ENCODE measurements at regions not wholly inside any gene's neighbourhood (a gene's known extent, or its start where the extent isn't known, plus 50 kb on each side); places are given as distances from the start of the nearest gene placed in this dataset.

GRCh38 chr10:78184851-78185692, 151.4 kb downstream of the RPS24 start:
- TF ChIP-seq POLR2AphosphoS5 (IDR thresholded peaks at IDR 0.05; ENCODE audit: low read depth, low read length) (no peak), FOXP2 (optimal IDR thresholded peaks at IDR 0.05; ENCODE audit: borderline replicate concordance, extremely low read depth, extremely low read length, insufficient read depth) (no peak), TAF1 (IDR thresholded peaks at IDR 0.05; ENCODE audit: borderline replicate concordance, insufficient read depth, low read length) (no peak), REST (IDR thresholded peaks at IDR 0.05; ENCODE audit: insufficient read depth in 1 of 2, low read depth in 2 of 2, low read length in 2 of 2) (no peak), SIN3A (IDR thresholded peaks at IDR 0.05; ENCODE audit: borderline replicate concordance, insufficient read depth, low read length) (no peak)

- TF ChIP-seq POLR2AphosphoS5 (IDR thresholded peaks at IDR 0.05; ENCODE audit: low read depth, low read length) (no peak), REST (IDR thresholded peaks at IDR 0.05; ENCODE audit: insufficient read depth in 1 of 2, low read depth in 2 of 2, low read length in 2 of 2) (no peak)
Observed at GRCh38 chr10:78185693-78186055, 152.0 kb downstream of the RPS24 start.

GRCh38 chr10:78186572-78186971, 152.9 kb downstream of the RPS24 start:
- no peak for TF ChIP-seq SIN3A (IDR thresholded peaks at IDR 0.05; ENCODE audit: borderline replicate concordance, insufficient read depth, low read length)
- TF ChIP-seq REST (IDR thresholded peaks at IDR 0.05; ENCODE audit: insufficient read depth in 1 of 2, low read depth in 2 of 2, low read length in 2 of 2): no peak
- TF ChIP-seq FOXP2 (optimal IDR thresholded peaks at IDR 0.05; ENCODE audit: borderline replicate concordance, extremely low read depth, extremely low read length, insufficient read depth): no peak
- TF ChIP-seq TAF1 (IDR thresholded peaks at IDR 0.05; ENCODE audit: borderline replicate concordance, insufficient read depth, low read length): no peak
- TF ChIP-seq POLR2AphosphoS5 (IDR thresholded peaks at IDR 0.05; ENCODE audit: low read depth, low read length): no peak

- no peak for TF ChIP-seq SIN3A (IDR thresholded peaks at IDR 0.05; ENCODE audit: borderline replicate concordance, insufficient read depth, low read length)
- TF ChIP-seq FOXP2 (optimal IDR thresholded peaks at IDR 0.05; ENCODE audit: borderline replicate concordance, extremely low read depth, extremely low read length, insufficient read depth): no peak
- no peak for TF ChIP-seq TAF1 (IDR thresholded peaks at IDR 0.05; ENCODE audit: borderline replicate concordance, insufficient read depth, low read length)
- no peak for TF ChIP-seq REST (IDR thresholded peaks at IDR 0.05; ENCODE audit: insufficient read depth in 1 of 2, low read depth in 2 of 2, low read length in 2 of 2)
- no peak for TF ChIP-seq POLR2AphosphoS5 (IDR thresholded peaks at IDR 0.05; ENCODE audit: low read depth, low read length)
Observed at GRCh38 chr10:78187371-78187770, 153.7 kb downstream of the RPS24 start.

GRCh38 chr10:78188446-78188845, 154.8 kb downstream of the RPS24 start:
- TF ChIP-seq SIN3A (IDR thresholded peaks at IDR 0.05; ENCODE audit: borderline replicate concordance, insufficient read depth, low read length) (no peak), POLR2AphosphoS5 (IDR thresholded peaks at IDR 0.05; ENCODE audit: low read depth, low read length) (no peak), REST (IDR thresholded peaks at IDR 0.05; ENCODE audit: insufficient read depth in 1 of 2, low read depth in 2 of 2, low read length in 2 of 2) (no peak), TAF1 (IDR thresholded peaks at IDR 0.05; ENCODE audit: borderline replicate concordance, insufficient read depth, low read length) (no peak), FOXP2 (optimal IDR thresholded peaks at IDR 0.05; ENCODE audit: borderline replicate concordance, extremely low read depth, extremely low read length, insufficient read depth) (no peak)
